A673 (cell line): ENCODE measurements at regions not wholly inside any gene's neighbourhood (a gene's known extent, or its start where the extent isn't known, plus 50 kb on each side); places are given as distances from the start of the nearest gene placed in this dataset.

Source experiments
- BruUV-seq: library from RNA; stranded (reverse); fragments of 400-500 nt; replicated peaks from 2 replicates; lab custom pipeline; 2021; lab: Mats Ljungman, UMichigan
- CTCF ChIA-PET: fragments of 300-600 bp; sonication (Branson Sonifier 250); formaldehyde crosslinking; loops from one replicate; lab custom pipeline; 2022; ENCODE audit warnings: antibody characterized with exemption; lab: Charles Lee
- POLR2A ChIA-PET: fragments of 300-600 bp; sonication (Branson Sonifier 250); formaldehyde crosslinking; loops from one replicate; lab custom pipeline; 2022; ENCODE audit warnings: antibody characterized with exemption; ENCODE audit not compliant: low non-redundant PET; lab: Charles Lee
- DNase-seq: peaks from one replicate; pipeline ENCODE4 v3.0.0-alpha.2; 2015; ENCODE audit warnings: low spot score
- H3K27ac ChIP-seq: fragments of 200-600 bp; sonication (generic); 2 replicates; pipeline ENCODE4 v1.5.1; 2016; ENCODE audit warnings: mixed run types, low read depth, mild to moderate bottlenecking, mixed read lengths, antibody characterized with exemption, low read length; ENCODE audit not compliant: poor library complexity, severe bottlenecking
- H3K27me3 ChIP-seq: fragments of 200-600 bp; sonication (generic); replicated peaks from 2 replicates; pipeline ENCODE4 v1.6.1; 2017; ENCODE audit warnings: mixed run types, low read depth, mild to moderate bottlenecking, mixed read lengths, antibody characterized with exemption, low read length; ENCODE audit not compliant: insufficient read depth, poor library complexity
- H3K36me3 ChIP-seq: fragments of 200-600 bp; sonication (generic); 2 replicates; pipeline ENCODE4 v1.6.1; 2016; ENCODE audit warnings: mixed run types, mild to moderate bottlenecking, mixed read lengths, antibody characterized with exemption, low read length; ENCODE audit not compliant: insufficient read depth, poor library complexity, severe bottlenecking
- H3K4me1 ChIP-seq: fragments of 200-600 bp; sonication (generic); 2 replicates; pipeline ENCODE4 v1.6.1; 2017; ENCODE audit warnings: mixed run types, mild to moderate bottlenecking, mixed read lengths, antibody characterized with exemption, low read length; ENCODE audit not compliant: insufficient read depth, poor library complexity, severe bottlenecking
- H3K4me3 ChIP-seq: fragments of 200-600 bp; sonication (generic); 2 replicates; pipeline ENCODE4 v1.5.1; 2016; ENCODE audit warnings: low read depth, mixed run types, mild to moderate bottlenecking, mixed read lengths, low read length; ENCODE audit not compliant: poor library complexity, severe bottlenecking
- H3K9me3 ChIP-seq: fragments of 200-600 bp; sonication (generic); 2 replicates; pipeline ENCODE4 v1.6.1; 2016; ENCODE audit warnings: mixed run types, low read depth, mild to moderate bottlenecking, mixed read lengths, antibody characterized with exemption, low read length; ENCODE audit not compliant: poor library complexity, severe bottlenecking
- CTCF ChIP-seq: fragments of 300-800, 200-600 bp; sonication (generic); conservative IDR thresholded peaks from 2 replicates; pipeline ENCODE4 v1.5.1; 2017; ENCODE audit warnings: low read depth, mild to moderate bottlenecking, antibody characterized with exemption, low read length, moderate library complexity, mixed read lengths
- EZH2 ChIP-seq: fragments of 200-600 bp; sonication (generic); IDR thresholded peaks from 2 replicates; pipeline ENCODE4 v1.6.1; 2017; ENCODE audit warnings: borderline replicate concordance, low read depth, mild to moderate bottlenecking, mixed read lengths, antibody characterized with exemption, low read length; ENCODE audit not compliant: poor library complexity, severe bottlenecking
- intact Hi-C: fragments of 100-400 bp; cut with micrococcal nuclease; formaldehyde crosslinking; loops from one replicate; pipeline ENCODE4 v1.10.0; 2022; ENCODE audit not compliant: unreplicated experiment

- Histone ChIP-seq H3K4me1 (peaks cover 8% of the 10 kb centered on the region), H3K27me3 (no peaks in the 10 kb centered on the region), H3K9me3 (no peaks in the 10 kb centered on the region), H3K4me3 (no peak overlapping the region), H3K27ac (no peak overlapping the region), H3K36me3 (no peaks in the 10 kb centered on the region)
- ChIA-PET CTCF (no interaction called here), POLR2A (no interaction called here)
- BruUV-seq: no TSS peak
- DNase-seq: no peak
- intact Hi-C loops: no loop called here
- TF ChIP-seq CTCF (no peak), EZH2 (no peak)
These were observed 66.8 kb upstream of the BTBD3 start for GRCh38 chr20:11850901-11851300.

- TF ChIP-seq CTCF: no peak
- no peak for TF ChIP-seq EZH2
- POLR2A ChIA-PET: no interaction called here
- DNase-seq: no peak
- Histone ChIP-seq H3K4me3 (no peak overlapping the region), H3K9me3 (no peaks in the 10 kb centered on the region), H3K27ac (no peak overlapping the region), H3K4me1 (peaks cover 8% of the 10 kb centered on the region), H3K27me3 (no peaks in the 10 kb centered on the region), H3K36me3 (no peaks in the 10 kb centered on the region)
- intact Hi-C loops: no loop called here
- CTCF ChIA-PET: no interaction called here
- no TSS peak for BruUV-seq
These were observed 66.0 kb upstream of the BTBD3 start for GRCh38 chr20:11851646-11852045.

GRCh38 chr20:11852189-11852588 lies 65.5 kb upstream of the BTBD3 start:
- no TSS peak for BruUV-seq
- no peak overlapping the region for H3K27ac ChIP-seq

More at GRCh38 chr20:11852189-11852588, 65.5 kb upstream of the BTBD3 start:
- no peaks in the 10 kb centered on the region for H3K9me3 ChIP-seq
- TF ChIP-seq CTCF (no peak), EZH2 (no peak)
- ChIA-PET POLR2A (no interaction called here), CTCF (no interaction called here)
- no peaks in the 10 kb centered on the region for H3K27me3 ChIP-seq
- peaks cover 8% of the 10 kb centered on the region for H3K4me1 ChIP-seq
- intact Hi-C loops: no loop called here
- H3K4me3 ChIP-seq: no peak overlapping the region
- no peak for DNase-seq
- H3K36me3 ChIP-seq: no peaks in the 10 kb centered on the region
